ENCODE measurements at regions not wholly inside any gene's neighbourhood (a gene's known extent, or its start where the extent isn't known, plus 50 kb on each side); places are given as distances from the start of the nearest gene placed in this dataset.

GRCh38 chr20:57970856-57971255 lies 257.6 kb downstream of the ANKRD60 start:
- TF ChIP-seq CTCF (IDR thresholded peaks at IDR 0.05; ENCODE audit: insufficient read depth, low read length, poor library complexity, severe bottlenecking) (no peak), EZH2phosphoT487 (conservative IDR thresholded peaks at IDR 0.05; ENCODE audit: low read length) (no peak)
